ENCODE measurements at regions not wholly inside any gene's neighbourhood (a gene's known extent, or its start where the extent isn't known, plus 50 kb on each side); places are given as distances from the start of the nearest gene placed in this dataset.
A peak's percentile ranks its signal among the peaks of the same experiment; 100 is the strongest.

DNA sequence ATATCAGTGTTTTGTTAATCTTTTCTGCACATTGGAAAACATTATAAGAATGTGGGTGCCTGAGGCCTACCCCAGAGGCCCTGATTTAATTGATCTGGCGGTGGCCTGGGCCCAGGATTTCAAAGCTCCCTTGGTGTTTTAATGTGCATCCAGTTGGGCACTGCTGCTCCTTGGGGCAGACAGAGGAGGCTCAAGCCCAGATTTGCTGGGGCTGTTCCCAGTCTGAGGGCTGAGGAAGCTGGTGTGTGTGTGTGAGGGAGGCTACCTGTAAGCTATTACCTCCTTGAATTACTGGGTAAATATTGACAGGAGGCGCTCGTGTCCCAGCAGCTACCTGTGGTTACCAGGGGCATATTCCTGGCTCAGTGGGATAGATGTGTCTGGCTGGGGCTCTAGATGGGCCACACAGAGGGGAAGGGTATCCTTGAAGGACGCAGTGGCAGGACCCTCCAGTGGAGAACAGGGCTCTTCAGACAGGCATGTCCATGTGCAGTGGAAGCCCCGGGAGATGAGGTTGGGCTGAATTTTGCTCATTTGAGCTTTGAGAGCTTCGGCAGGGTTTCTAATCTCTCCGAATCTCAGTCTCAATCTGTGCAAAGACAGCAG lies 975.4 kb upstream of the ZNF722 start:
- Histone ChIP-seq H3K4me2 (replicated peaks; ENCODE audit: extremely low read depth, low read length, poor library complexity, severe bottlenecking) (no peak overlapping the region), H3K4me1 (ENCODE audit: control insufficient read depth in 1 of 2, insufficient read depth in 2 of 2, low read length in 2 of 2) (no peaks in the 10 kb centered on the region), H4K20me1 (ENCODE audit: insufficient read depth, low read length) (no peaks in the 10 kb centered on the region), H3K79me2 (ENCODE audit: insufficient read depth, low read length) (no peaks in the 10 kb centered on the region), H3K36me3 (replicated peaks in 1 of 2; ENCODE audit: control insufficient read depth in 1 of 2, insufficient read depth in 2 of 2, low read length in 2 of 2) (no peaks in the 10 kb centered on the region), H3K9me3 (replicated peaks in 1 of 2; ENCODE audit: control insufficient read depth in 1 of 2, insufficient read depth in 1 of 2, low read length in 2 of 2) (peaks cover 50 to 60% of the 10 kb centered on the region in 2 donors), H2AFZ (ENCODE audit: insufficient read depth, low read depth, low read length, poor library complexity, severe bottlenecking) (no peak overlapping the region), H3K27me3 (ENCODE audit: control insufficient read depth in 2 of 2, insufficient read depth in 2 of 2, low read length in 2 of 2) (no peaks in the 10 kb centered on the region), H3K27ac (ENCODE audit: low read depth in 1 of 2, low read length in 2 of 2) (no peak overlapping the region), H3K9ac (ENCODE audit: insufficient read depth, low read length, poor library complexity, severe bottlenecking) (no peak overlapping the region), H3K4me3 (replicated peaks in 1 of 3; ENCODE audit: low read depth in 2 of 3, low read length in 3 of 3) (no peak overlapping the region)
- H3K4me1 Mint-ChIP-seq, result no peaks in the 10 kb centered on the region
- peaks cover 0 to 2% (median 0%) of the 10 kb centered on the region in 3 donors for H3K27me3 Mint-ChIP-seq (ENCODE audit: low read depth in 3 of 3)
- DNase-seq, result no peak
- no peaks in the 10 kb centered on the region for H3K36me3 Mint-ChIP-seq
- H3K27ac Mint-ChIP-seq, result no peak overlapping the region
- intact Hi-C loops (cut with micrococcal nuclease), result no loop called here
- no peak overlapping the region for H3K4me3 Mint-ChIP-seq
- TF ChIP-seq, protein P1, sequence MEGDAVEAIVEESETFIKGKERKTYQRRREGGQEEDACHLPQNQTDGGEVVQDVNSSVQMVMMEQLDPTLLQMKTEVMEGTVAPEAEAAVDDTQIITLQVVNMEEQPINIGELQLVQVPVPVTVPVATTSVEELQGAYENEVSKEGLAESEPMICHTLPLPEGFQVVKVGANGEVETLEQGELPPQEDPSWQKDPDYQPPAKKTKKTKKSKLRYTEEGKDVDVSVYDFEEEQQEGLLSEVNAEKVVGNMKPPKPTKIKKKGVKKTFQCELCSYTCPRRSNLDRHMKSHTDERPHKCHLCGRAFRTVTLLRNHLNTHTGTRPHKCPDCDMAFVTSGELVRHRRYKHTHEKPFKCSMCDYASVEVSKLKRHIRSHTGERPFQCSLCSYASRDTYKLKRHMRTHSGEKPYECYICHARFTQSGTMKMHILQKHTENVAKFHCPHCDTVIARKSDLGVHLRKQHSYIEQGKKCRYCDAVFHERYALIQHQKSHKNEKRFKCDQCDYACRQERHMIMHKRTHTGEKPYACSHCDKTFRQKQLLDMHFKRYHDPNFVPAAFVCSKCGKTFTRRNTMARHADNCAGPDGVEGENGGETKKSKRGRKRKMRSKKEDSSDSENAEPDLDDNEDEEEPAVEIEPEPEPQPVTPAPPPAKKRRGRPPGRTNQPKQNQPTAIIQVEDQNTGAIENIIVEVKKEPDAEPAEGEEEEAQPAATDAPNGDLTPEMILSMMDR (IDR thresholded peaks at IDR 0.05), result no peak
- peaks cover 16 to 46% (median 32%) of the 10 kb centered on the region in 7 donors for H3K9me3 Mint-ChIP-seq
- 85% methylated on average over 7 of the region's 7 CpGs for WGBS (ENCODE audit: insufficient coverage)

DNA sequence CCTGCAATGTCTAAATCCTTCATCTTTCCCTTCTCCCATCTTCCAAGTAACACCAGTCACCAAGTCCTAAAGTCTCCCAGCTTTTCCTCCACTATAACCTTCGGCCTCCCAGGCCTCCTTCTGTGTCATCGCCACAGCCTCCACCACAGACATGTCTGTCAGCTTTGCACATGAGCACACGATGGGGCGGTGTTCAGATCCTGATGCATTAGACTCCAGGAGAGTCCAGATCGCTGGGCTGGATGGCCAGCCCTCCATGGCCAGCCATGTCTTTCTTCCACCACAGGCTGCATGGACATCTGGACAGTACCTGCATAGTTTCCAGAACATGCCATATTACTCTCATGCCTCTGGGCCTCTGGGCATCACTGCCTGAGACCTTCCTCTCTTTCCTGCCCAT lies 974.2 kb upstream of the ZNF722 start:
- no peaks in the 10 kb centered on the region for H4K20me1 ChIP-seq (ENCODE audit: insufficient read depth, low read length)
- TF ChIP-seq, protein P1 (IDR thresholded peaks at IDR 0.05), result no peak

More for the DNA sequence above, 974.2 kb upstream of the ZNF722 start:
- Histone ChIP-seq H3K9ac (ENCODE audit: insufficient read depth, low read length, poor library complexity, severe bottlenecking) (no peak overlapping the region), H3K4me2 (replicated peaks; ENCODE audit: extremely low read depth, low read length, poor library complexity, severe bottlenecking) (no peak overlapping the region), H3K27ac (ENCODE audit: low read depth in 1 of 2, low read length in 2 of 2) (no peak overlapping the region), H3K27me3 (ENCODE audit: control insufficient read depth in 2 of 2, insufficient read depth in 2 of 2, low read length in 2 of 2) (no peaks in the 10 kb centered on the region), H2AFZ (ENCODE audit: insufficient read depth, low read depth, low read length, poor library complexity, severe bottlenecking) (no peak overlapping the region), H3K4me1 (ENCODE audit: control insufficient read depth in 1 of 2, insufficient read depth in 2 of 2, low read length in 2 of 2) (no peaks in the 10 kb centered on the region), H3K9me3 (replicated peaks in 1 of 2; ENCODE audit: control insufficient read depth in 1 of 2, insufficient read depth in 1 of 2, low read length in 2 of 2) (peaks cover 62 to 72% of the 10 kb centered on the region in 2 donors), H3K79me2 (ENCODE audit: insufficient read depth, low read length) (no peaks in the 10 kb centered on the region), H3K4me3 (replicated peaks in 1 of 3; ENCODE audit: low read depth in 2 of 3, low read length in 3 of 3) (no peak overlapping the region), H3K36me3 (replicated peaks in 1 of 2; ENCODE audit: control insufficient read depth in 1 of 2, insufficient read depth in 2 of 2, low read length in 2 of 2) (no peaks in the 10 kb centered on the region)
- peak overlapping the region in 1 of 7 donors; percentile 43 for H3K27ac Mint-ChIP-seq
- peaks cover 0 to 2% (median 0%) of the 10 kb centered on the region in 3 donors for H3K27me3 Mint-ChIP-seq (ENCODE audit: low read depth in 3 of 3)
- intact Hi-C loops (cut with micrococcal nuclease), result no loop called here
- WGBS (ENCODE audit: insufficient coverage), result 78% methylated on average over 4 of the region's 5 CpGs
- no peaks in the 10 kb centered on the region for H3K4me1 Mint-ChIP-seq
- DNase-seq, result no peak
- no peak overlapping the region for H3K4me3 Mint-ChIP-seq
- H3K9me3 Mint-ChIP-seq, result peaks cover 23 to 56% (median 43%) of the 10 kb centered on the region in 7 donors
- H3K36me3 Mint-ChIP-seq, result no peaks in the 10 kb centered on the region
